Neuronal stem cell (in vitro differentiated cells): ENCODE measurements at regions not wholly inside any gene's neighbourhood (a gene's known extent, or its start where the extent isn't known, plus 50 kb on each side); places are given as distances from the start of the nearest gene placed in this dataset.
"Not testable (repeated sequence)": the region's sequence is repeated elsewhere in the genome, so short reads cannot be mapped to it uniquely, and the experiment has no call there.

ENCODE experiments used
- DNase-seq: peaks from one replicate; pipeline ENCODE4 v3.0.0-alpha.2; 2013; ENCODE audit warnings: low spot score
- H2AFZ ChIP-seq: one replicate; pipeline ENCODE4 v1.6.1; 2013; ENCODE audit warnings: mild to moderate bottlenecking, low read length, inconsistent platforms
- H2AK5ac ChIP-seq: 2 replicates; pipeline ENCODE4 v1.6.1; 2013; ENCODE audit warnings: low read depth, mild to moderate bottlenecking, inconsistent platforms, low read length, moderate library complexity, mixed read lengths
- H2BK120ac ChIP-seq: 2 replicates; pipeline ENCODE4 v1.6.1; 2013; ENCODE audit warnings: low read depth, mild to moderate bottlenecking, inconsistent platforms, low read length, moderate library complexity, mixed read lengths
- H2BK12ac ChIP-seq: one replicate; pipeline ENCODE4 v1.6.1; 2013; ENCODE audit warnings: low read length, inconsistent platforms
- H2BK15ac ChIP-seq: 2 replicates; pipeline ENCODE4 v1.6.1; 2013; ENCODE audit warnings: mild to moderate bottlenecking, low read length, inconsistent platforms, mixed read lengths
- H2BK5ac ChIP-seq: one replicate; pipeline ENCODE4 v1.6.1; 2013; ENCODE audit warnings: inconsistent platforms, mild to moderate bottlenecking, low read length, moderate library complexity
- H3K14ac ChIP-seq: one replicate; pipeline ENCODE4 v1.6.1; 2013; ENCODE audit warnings: low read length, inconsistent platforms
- H3K18ac ChIP-seq: 2 replicates; pipeline ENCODE4 v1.6.1; 2013; ENCODE audit warnings: low read length, inconsistent platforms
- H3K23ac ChIP-seq: 2 replicates; pipeline ENCODE4 v1.6.1; 2013; ENCODE audit warnings: low read depth, mild to moderate bottlenecking, mixed read lengths, low read length, inconsistent platforms; ENCODE audit not compliant: poor library complexity
- H3K27ac ChIP-seq: replicated peaks from 3 replicates; pipeline ENCODE4 v1.5.1; 2013; ENCODE audit warnings: low read length, inconsistent platforms
- H3K27me3 ChIP-seq, 3 experiments: 2 replicates each; pipeline ENCODE4 v1.6.1; 2013; ENCODE audit warnings: low read length in 3 of 3, mild to moderate bottlenecking in 2 of 3, inconsistent platforms in 1 of 3, low read depth in 1 of 3, mixed read lengths in 1 of 3, moderate library complexity in 1 of 3; ENCODE audit not compliant: control insufficient read depth in 3 of 3, insufficient read depth in 3 of 3
- H3K36me3 ChIP-seq, 2 donors: replicated peaks in 1 of 2; 2 replicates each; pipeline ENCODE4 v1.6.1; 2013; ENCODE audit warnings: low read length in 2 of 2; ENCODE audit not compliant: control insufficient read depth in 2 of 2, insufficient read depth in 2 of 2
- H3K4ac ChIP-seq: 2 replicates; pipeline ENCODE4 v1.6.1; 2013; ENCODE audit warnings: inconsistent platforms, mild to moderate bottlenecking, low read length, moderate library complexity
- H3K4me1 ChIP-seq, 2 donors: 1 replicate in 1 of 2; 2 replicates in 1 of 2; pipeline ENCODE4 v1.6.1; 2013; ENCODE audit warnings: low read length in 2 of 2, low read depth in 1 of 2; ENCODE audit not compliant: control insufficient read depth in 2 of 2, insufficient read depth in 1 of 2
- H3K4me2 ChIP-seq: one replicate; pipeline ENCODE4 v1.6.1; 2013; ENCODE audit warnings: mild to moderate bottlenecking, low read length, inconsistent platforms; ENCODE audit not compliant: insufficient read depth, poor library complexity, severe bottlenecking
- H3K4me3 ChIP-seq, 2 donors: 2 replicates each; pipeline ENCODE4 v1.5.1; 2013; ENCODE audit warnings: low read length in 2 of 2, mild to moderate bottlenecking in 2 of 2, inconsistent platforms in 1 of 2, moderate library complexity in 1 of 2
- H3K79me1 ChIP-seq: one replicate; pipeline ENCODE4 v1.6.1; 2013; ENCODE audit warnings: low read depth, mild to moderate bottlenecking, inconsistent platforms, low read length, moderate library complexity
- H3K9ac ChIP-seq: one replicate; pipeline ENCODE4 v1.6.1; 2013; ENCODE audit warnings: mild to moderate bottlenecking, low read depth, low read length, inconsistent platforms; ENCODE audit not compliant: poor library complexity
- H3K9me3 ChIP-seq, 2 donors: replicated peaks in 1 of 2; 2 replicates each; pipeline versions ENCODE3 to v1.6.1; 2013; ENCODE audit warnings: low read length in 2 of 2, mild to moderate bottlenecking in 2 of 2, inconsistent platforms in 1 of 2, low read depth in 1 of 2, mixed read lengths in 1 of 2, moderate library complexity in 1 of 2; ENCODE audit not compliant: control insufficient read depth in 2 of 2, insufficient read depth in 1 of 2
- H4K8ac ChIP-seq: one replicate; pipeline ENCODE4 v1.6.1; 2013; ENCODE audit warnings: low read depth, mild to moderate bottlenecking, inconsistent platforms, low read length, moderate library complexity
- H4K91ac ChIP-seq: one replicate; pipeline ENCODE4 v1.6.1; 2013; ENCODE audit warnings: low read length, low read depth, mild to moderate bottlenecking, inconsistent platforms; ENCODE audit not compliant: poor library complexity
- WGBS, 2 donors: extraction: QIAGEN DNeasy Blood & Tissue Kit; methylation state at CpG; one replicate each; pipeline ENCODE4 v1.1.7; 2013; ENCODE audit warnings: missing lambda C conversion rate in 2 of 2, mixed read lengths in 1 of 2; ENCODE audit not compliant: insufficient read length in 2 of 2, insufficient replicate concordance in 1 of 2; ENCODE audit errors: extremely low coverage in 2 of 2; 5-methylcytosine and 5-hydroxymethylcytosine counted together

DNA sequence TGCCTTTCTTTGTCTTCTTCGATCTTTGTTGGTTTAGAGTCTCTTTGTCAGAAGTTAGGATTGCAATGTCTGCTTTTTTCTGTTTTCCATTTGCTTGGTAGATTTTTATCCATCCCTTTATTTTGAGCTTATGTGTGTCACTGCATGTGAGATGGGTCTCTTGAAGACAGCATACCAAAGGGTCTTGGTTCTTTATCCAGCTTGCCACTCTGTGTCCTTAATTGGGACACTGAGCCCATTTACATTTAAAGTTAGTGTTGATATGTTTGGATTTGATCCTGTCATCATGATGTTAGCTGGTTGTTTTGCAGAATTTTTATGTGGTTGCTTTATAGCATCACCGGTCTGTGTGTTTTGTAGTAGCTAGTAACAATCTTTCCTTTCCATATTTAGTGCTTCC is 107.5 kb upstream of the SKAP2 start:
- H3K9me3 ChIP-seq, H3K27me3 ChIP-seq, H3K14ac ChIP-seq, H2BK15ac ChIP-seq, H3K4me1 ChIP-seq, H3K9ac ChIP-seq, H3K4me2 ChIP-seq, H3K4ac ChIP-seq, H3K23ac ChIP-seq, H2BK120ac ChIP-seq, H4K91ac ChIP-seq, H3K79me1 ChIP-seq, H3K18ac ChIP-seq, H4K8ac ChIP-seq, H2BK5ac ChIP-seq, H3K4me3 ChIP-seq, H2AFZ ChIP-seq, H3K27ac ChIP-seq, H2BK12ac ChIP-seq, H2AK5ac ChIP-seq, DNase-seq, H3K36me3 ChIP-seq: not testable (repeated sequence)
- no CpG with 5 or more reads among the region's 2 CpGs for WGBS, 2 donors

DNA sequence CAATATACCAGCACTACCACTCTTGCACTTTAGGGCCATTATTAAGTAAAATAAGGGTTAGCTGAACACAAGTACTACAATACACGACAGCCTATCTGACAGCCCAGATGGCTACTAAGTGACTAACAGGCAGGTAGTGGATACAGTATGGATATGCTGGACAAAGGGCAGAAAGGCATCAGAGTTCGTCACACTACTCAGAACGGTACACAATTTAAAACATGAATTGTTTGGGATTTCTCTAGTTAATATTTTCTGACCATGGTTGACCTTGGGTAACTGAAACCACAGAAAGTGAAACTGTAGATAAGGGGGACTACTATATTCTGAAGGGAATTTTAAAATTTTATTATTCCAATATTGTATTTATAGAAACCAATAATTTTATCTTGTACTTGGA is 101.3 kb upstream of the SKAP2 start:
- no peak overlapping the region for H3K9ac ChIP-seq
- no peak overlapping the region for H3K4me3 ChIP-seq
- H4K8ac ChIP-seq: no peak overlapping the region
- H2BK120ac ChIP-seq: no peak overlapping the region
- H3K4me2 ChIP-seq: no peak overlapping the region
- no peak overlapping the region for H2AK5ac ChIP-seq
- no peak overlapping the region for H2BK5ac ChIP-seq
- DNase-seq: no peak
- no peaks in the 10 kb centered on the region for H3K36me3 ChIP-seq
- no peak overlapping the region for H3K4ac ChIP-seq
- H3K79me1 ChIP-seq: no peaks in the 10 kb centered on the region
- H4K91ac ChIP-seq: no peak overlapping the region
- no peak overlapping the region for H2AFZ ChIP-seq
- H3K14ac ChIP-seq: no peak overlapping the region
- WGBS, 2 donors: no CpG with 5 or more reads among the region's 3 CpGs
- no peaks in the 10 kb centered on the region for H3K27me3 ChIP-seq
- H3K4me1 ChIP-seq: no peaks in the 10 kb centered on the region
- H2BK15ac ChIP-seq: no peak overlapping the region
- no peak overlapping the region for H2BK12ac ChIP-seq
- H3K23ac ChIP-seq: no peak overlapping the region
- no peak overlapping the region for H3K18ac ChIP-seq
- H3K27ac ChIP-seq: no peak overlapping the region
- H3K9me3 ChIP-seq: no peaks in the 10 kb centered on the region

DNA sequence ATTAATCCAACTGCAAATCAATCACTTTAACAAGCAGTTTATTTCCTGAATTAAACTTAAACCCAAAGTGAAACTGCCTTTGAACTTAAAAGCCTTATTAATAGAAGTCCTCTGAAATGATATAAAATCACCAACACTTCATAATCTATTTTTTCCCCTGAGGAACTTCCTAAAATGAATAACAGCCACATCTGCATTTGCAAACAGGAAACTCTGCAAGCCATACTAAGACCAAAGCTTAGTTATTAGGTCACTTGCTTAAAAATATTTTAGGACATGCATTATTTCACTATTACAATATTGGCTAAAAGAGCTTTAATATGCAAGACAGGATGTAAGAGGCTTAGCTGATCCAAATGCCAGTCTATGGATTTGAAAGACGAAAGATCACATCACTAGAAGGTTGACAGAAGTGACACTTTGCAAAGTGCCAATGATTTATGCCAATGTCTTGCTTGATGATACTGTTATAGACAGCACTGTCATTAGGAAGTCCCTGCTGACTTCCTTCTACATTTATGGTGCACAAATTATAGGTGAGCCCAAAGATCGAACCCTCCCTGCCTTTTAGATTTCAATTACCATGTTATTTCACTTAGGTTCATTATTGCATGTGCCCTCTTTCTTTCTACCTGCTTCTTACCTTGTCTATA is 99.9 kb upstream of the SKAP2 start:
- Histone ChIP-seq H3K4ac (no peak overlapping the region), H2BK120ac (no peak overlapping the region), H3K4me1 (no peaks in the 10 kb centered on the region), H3K9ac (no peak overlapping the region), H2BK15ac (no peak overlapping the region), H3K4me3 (no peak overlapping the region), H4K8ac (no peak overlapping the region), H2AFZ (no peak overlapping the region), H4K91ac (no peak overlapping the region), H3K18ac (no peak overlapping the region), H3K79me1 (no peaks in the 10 kb centered on the region), H2AK5ac (no peak overlapping the region), H2BK12ac (no peak overlapping the region), H3K27me3 (no peaks in the 10 kb centered on the region), H3K36me3 (no peaks in the 10 kb centered on the region), H3K27ac (no peak overlapping the region), H3K23ac (no peak overlapping the region), H3K4me2 (no peak overlapping the region), H3K9me3 (no peaks in the 10 kb centered on the region), H3K14ac (no peak overlapping the region), H2BK5ac (no peak overlapping the region)
- no peak for DNase-seq
- whole genome bisulfite sequencing, 2 donors: no CpG with 5 or more reads among the region's 2 CpGs

- Histone ChIP-seq H3K4ac (no peak overlapping the region), H3K9ac (no peak overlapping the region), H2BK120ac (no peak overlapping the region), H3K14ac (no peak overlapping the region), H3K27ac (no peak overlapping the region), H2BK12ac (no peak overlapping the region), H2AK5ac (no peak overlapping the region), H2BK15ac (no peak overlapping the region), H3K18ac (no peak overlapping the region), H4K91ac (no peak overlapping the region), H3K79me1 (no peaks in the 10 kb centered on the region), H3K4me2 (no peak overlapping the region), H3K9me3 (no peaks in the 10 kb centered on the region), H3K36me3 (no peaks in the 10 kb centered on the region), H3K27me3 (no peaks in the 10 kb centered on the region), H2BK5ac (no peak overlapping the region), H4K8ac (no peak overlapping the region), H3K4me1 (no peaks in the 10 kb centered on the region), H2AFZ (no peak overlapping the region), H3K4me3 (no peak overlapping the region), H3K23ac (no peak overlapping the region)
- WGBS, 2 donors: no CpG with 5 or more reads among the region's 3 CpGs
- no peak for DNase-seq
Measured at GRCh38 chr7:26959290-26959689, 94.9 kb upstream of the SKAP2 start.
